ENCODE measurements at regions not wholly inside any gene's neighbourhood (a gene's known extent, or its start where the extent isn't known, plus 50 kb on each side); places are given as distances from the start of the nearest gene placed in this dataset.

GRCh38 chr10:28418069-28418468, 114.8 kb upstream of the WAC start:
- Histone ChIP-seq H2AFZ (ENCODE audit: low read length) (no peak overlapping the region), H3K27ac (ENCODE audit: extremely low read length, insufficient read depth, low read length) (no peak overlapping the region), H3K36me3 (replicated peaks in 1 of 2; ENCODE audit: control insufficient read depth in 1 of 2, insufficient read depth in 2 of 2, low read length in 2 of 2) (no peaks in the 10 kb centered on the region), H3K4me3 (replicated peaks in 1 of 3; ENCODE audit: insufficient read depth in 1 of 3, low read depth in 2 of 3, low read length in 3 of 3) (no peak overlapping the region), H3K4me2 (ENCODE audit: low read depth, low read length) (no peak overlapping the region), H3K4me1 (ENCODE audit: insufficient read depth, low read length) (no peaks in the 10 kb centered on the region), H3K9ac (ENCODE audit: insufficient read depth, low read depth, low read length) (no peak overlapping the region), H4K20me1 (ENCODE audit: insufficient read depth, low read length) (no peaks in the 10 kb centered on the region), H3K79me2 (ENCODE audit: insufficient read depth, low read length) (no peaks in the 10 kb centered on the region), H3K9me3 (ENCODE audit: low read length) (no peaks in the 10 kb centered on the region), H3K27me3 (ENCODE audit: control insufficient read depth in 1 of 2, insufficient read depth in 2 of 2, low read length in 2 of 2) (no peaks in the 10 kb centered on the region)
- no peak for FAIRE-seq
- WGBS (ENCODE audit: low lambda C conversion rate), result 10% methylated on average over 2 of the region's 2 CpGs
- ATAC-seq, result no peak
- no TSS peak for BruUV-seq (replicated peaks)
- intact Hi-C loops (cut with micrococcal nuclease; ENCODE audit: unreplicated experiment) (no loop called here), in situ Hi-C loops (cut with HindIII; ENCODE audit: extremely low pct_ligation_motif_present, low pct_unique_long_range_greater_than_20kb) (no loop called here)
- no peak for DNase-seq (ENCODE audit: low spot score)
- TF ChIP-seq SNAPC5 (CRISPR knock-in tag; IDR thresholded peaks at IDR 0.05; ENCODE audit: borderline replicate concordance) (no peak), POLR2A (IDR thresholded peaks at IDR 0.05; ENCODE audit: insufficient read depth in 1 of 2, low read depth in 2 of 2, low read length in 2 of 2) (no peak), CAMTA2 (CRISPR knock-in tag; IDR thresholded peaks at IDR 0.05; ENCODE audit: borderline replicate concordance) (no peak), EP300 (IDR thresholded peaks at IDR 0.05; ENCODE audit: low read depth in 2 of 2, low read length in 2 of 2) (no peak), EP300 (CRISPR knock-in tag; IDR thresholded peaks at IDR 0.05; ENCODE audit: borderline replicate concordance) (no peak), KDM5A (IDR thresholded peaks at IDR 0.05; ENCODE audit: borderline replicate concordance, low read length) (no peak), NFE2 (CRISPR knock-in tag; IDR thresholded peaks at IDR 0.05) (no peak), CTCF (CRISPR knock-in tag; IDR thresholded peaks at IDR 0.05) (no peak), ZBTB26 (CRISPR knock-in tag; IDR thresholded peaks at IDR 0.05; ENCODE audit: borderline replicate concordance) (no peak), MXD1 (CRISPR knock-in tag; IDR thresholded peaks at IDR 0.05) (no peak), TERF1 (CRISPR knock-in tag; IDR thresholded peaks at IDR 0.05) (no peak), AGO1 (IDR thresholded peaks at IDR 0.05; ENCODE audit: low read depth, low read length, poor library complexity, severe bottlenecking) (no peak), KDM5B (CRISPR knock-in tag; IDR thresholded peaks at IDR 0.05; ENCODE audit: borderline replicate concordance) (no peak), ZNF235 (CRISPR knock-in tag; IDR thresholded peaks at IDR 0.05; ENCODE audit: borderline replicate concordance) (no peak)
- ChIA-PET CTCF (ENCODE audit: low intra/inter-chr PET ratio, low total read pairs) (no interaction called here), POLR2A (no interaction called here)

Measured in HepG2 (cell line).